Upper lobe of left lung (tissue), 4 donors: ENCODE measurements at regions not wholly inside any gene's neighbourhood (a gene's known extent, or its start where the extent isn't known, plus 50 kb on each side); places are given as distances from the start of the nearest gene placed in this dataset.

Source experiments
- CTCF ChIP-seq, 6 experiments: fragments of 450-650 bp in 4 of 6; fragments of 200-600 bp in 2 of 6; sonication (generic) in 2 of 6; IDR thresholded peaks; one replicate each; pipeline ENCODE4 v1.5.1; 2016 to 2019; ENCODE audit warnings: antibody characterized with exemption in 6 of 6
- POLR2A ChIP-seq, 4 donors: fragments of 450-650 bp; IDR thresholded peaks; one replicate each; pipeline ENCODE4 v1.5.1; 2016 to 2017; ENCODE audit warnings: antibody characterized with exemption in 4 of 4, mild to moderate bottlenecking in 2 of 4
- POLR2AphosphoS5 ChIP-seq, 2 donors: sonication (generic); formaldehyde crosslinking; IDR thresholded peaks; one replicate each; pipeline ENCODE4 v1.5.1; 2017; ENCODE audit warnings: antibody characterized with exemption in 2 of 2

GRCh38 chr15:61623746-61624145 lies 394.6 kb upstream of the RORA start:
- TF ChIP-seq CTCF (IDR thresholded peaks at IDR 0.05) (no peak), POLR2AphosphoS5 (IDR thresholded peaks at IDR 0.05) (no peak), POLR2A (IDR thresholded peaks at IDR 0.05) (no peak)
